22Rv1 (cell line): ENCODE measurements at regions not wholly inside any gene's neighbourhood (a gene's known extent, or its start where the extent isn't known, plus 50 kb on each side); places are given as distances from the start of the nearest gene placed in this dataset.

Source experiments
- CTCF ChIP-seq: fragments of 450-650 bp; IDR thresholded peaks from 2 replicates; pipeline ENCODE4 v1.5.1; 2017; ENCODE audit warnings: mild to moderate bottlenecking
- ZFX ChIP-seq: fragments of 450-650 bp; IDR thresholded peaks from 2 replicates; pipeline ENCODE4 v1.6.1; 2017; ENCODE audit warnings: antibody characterized with exemption, borderline replicate concordance

- no peak for TF ChIP-seq CTCF
- TF ChIP-seq ZFX = no peak
These were observed 465.4 kb upstream of the CCL2 start for GRCh38 chr17:33789658-33790057.
